ENCODE measurements at regions not wholly inside any gene's neighbourhood (a gene's known extent, or its start where the extent isn't known, plus 50 kb on each side); places are given as distances from the start of the nearest gene placed in this dataset.

DNA sequence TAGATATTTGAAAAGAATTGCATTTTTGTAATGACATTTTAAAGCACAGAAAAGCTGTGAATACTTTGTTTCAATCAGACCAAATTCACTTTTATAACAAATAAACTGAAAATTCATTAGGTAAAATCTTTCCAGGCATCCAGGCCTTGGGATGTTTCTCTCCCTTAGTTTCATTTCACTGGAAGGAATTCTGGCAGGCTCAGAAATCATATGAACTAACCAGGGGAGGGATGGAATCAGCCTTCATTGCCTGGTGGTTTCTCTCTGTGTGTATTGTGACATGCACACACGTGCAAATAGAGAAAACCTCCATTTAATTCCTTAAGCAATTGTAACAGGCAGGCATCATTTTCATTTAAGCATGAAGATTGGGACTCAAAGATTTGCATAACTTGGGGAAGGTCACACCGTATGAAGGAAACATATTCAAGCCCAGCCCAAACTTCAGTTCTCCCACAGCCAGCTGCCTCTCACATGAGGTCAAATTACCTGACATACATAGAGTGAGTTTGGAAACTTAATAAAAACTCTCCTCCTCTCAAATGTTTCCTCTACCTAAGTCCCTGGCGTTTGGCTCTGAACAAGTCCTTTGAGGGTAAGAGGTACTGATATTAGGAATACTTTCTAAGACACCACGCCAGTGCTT, 376.1 kb upstream of the MCTP2 start:
- Histone ChIP-seq H3K9me3 (no peaks in the 10 kb centered on the region), H3K27me3 (ENCODE audit: insufficient read depth) (no peaks in the 10 kb centered on the region), H3F3A (replicated peaks; ENCODE audit: insufficient read depth) (no peaks in the 10 kb centered on the region), H3K4me3 (ENCODE audit: low read depth in 2 of 2, low read length in 1 of 2) (no peak overlapping the region), H3K27ac (ENCODE audit: low read depth in 2 of 2, low read length in 1 of 2) (no peak overlapping the region), H3K9me2 (no peaks in the 10 kb centered on the region), H4K20me1 (ENCODE audit: insufficient read depth) (no peaks in the 10 kb centered on the region), H3K9ac (no peak overlapping the region), H3K36me3 (replicated peaks in 1 of 2; ENCODE audit: control insufficient read depth in 1 of 2, insufficient read depth in 2 of 2, low read length in 1 of 2) (no peaks in the 10 kb centered on the region), H2AFZ (ENCODE audit: low read depth) (no peak overlapping the region), H3K4me1 (ENCODE audit: control insufficient read depth in 1 of 2, insufficient read depth in 2 of 2, low read depth in 1 of 2, low read length in 1 of 2) (peaks cover 0 to 1% of the 10 kb centered on the region in 2 experiments; a peak in 1 of 4 replicates), H3K79me2 (ENCODE audit: insufficient read depth) (no peaks in the 10 kb centered on the region), H3K4me2 (no peak overlapping the region)
- ChIA-PET POLR2A (no interaction called here), CTCF (interaction anchor here (1.5 kb wide), 1 partner anchor 265 kb away, joined by 5 read pairs; no protein-coding TSS in a partner anchor)
- no peak for DNase-seq
- WGBS (ENCODE audit: low lambda C conversion rate): 44% methylated on average over 4 of the region's 4 CpGs
- no peak for TF ChIP-seq MEF2A (IDR thresholded peaks at IDR 0.05; ENCODE audit: borderline replicate concordance, low read depth)
- TF ChIP-seq, protein P1, sequence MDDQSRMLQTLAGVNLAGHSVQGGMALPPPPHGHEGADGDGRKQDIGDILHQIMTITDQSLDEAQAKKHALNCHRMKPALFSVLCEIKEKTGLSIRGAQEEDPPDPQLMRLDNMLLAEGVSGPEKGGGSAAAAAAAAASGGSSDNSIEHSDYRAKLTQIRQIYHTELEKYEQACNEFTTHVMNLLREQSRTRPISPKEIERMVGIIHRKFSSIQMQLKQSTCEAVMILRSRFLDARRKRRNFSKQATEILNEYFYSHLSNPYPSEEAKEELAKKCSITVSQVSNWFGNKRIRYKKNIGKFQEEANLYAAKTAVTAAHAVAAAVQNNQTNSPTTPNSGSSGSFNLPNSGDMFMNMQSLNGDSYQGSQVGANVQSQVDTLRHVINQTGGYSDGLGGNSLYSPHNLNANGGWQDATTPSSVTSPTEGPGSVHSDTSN (IDR thresholded peaks at IDR 0.05): no peak
- TF ChIP-seq NRF1 (IDR thresholded peaks at IDR 0.05; ENCODE audit: low read depth, low read length): no peak
- no peak for TF ChIP-seq RFX5 (IDR thresholded peaks at IDR 0.05; ENCODE audit: low read length)
- TF ChIP-seq RAD21 (IDR thresholded peaks at IDR 0.05; ENCODE audit: low read length): no peak
- TF ChIP-seq GATA2 (CRISPR knock-in tag; IDR thresholded peaks at IDR 0.05): no peak
- TF ChIP-seq EP300 (IDR thresholded peaks at IDR 0.05; ENCODE audit: borderline replicate concordance in 1 of 2, low read depth in 1 of 2, low read length in 1 of 2): no peak
- no peak for TF ChIP-seq YY1 (IDR thresholded peaks at IDR 0.05; ENCODE audit: low read depth)

DNA sequence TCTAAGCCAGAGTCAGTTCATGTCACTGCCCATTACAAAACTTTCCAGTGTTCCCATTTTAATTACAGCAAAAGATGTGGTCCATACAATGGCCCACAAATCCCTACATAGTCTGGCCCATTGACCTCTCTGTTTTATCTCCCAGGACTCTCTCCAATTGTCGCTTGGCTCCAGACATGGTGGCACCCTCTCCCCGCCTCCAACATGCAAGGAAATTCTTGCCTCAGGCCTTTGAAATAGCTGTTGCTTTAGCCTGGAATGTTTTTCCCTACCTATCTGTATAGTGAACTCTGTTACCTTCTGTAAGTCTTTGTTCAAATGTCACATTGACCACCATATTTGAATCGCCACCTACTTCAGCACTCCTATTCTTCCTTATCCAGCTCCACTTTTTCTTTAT, 377.3 kb upstream of the MCTP2 start:
- no peaks in the 10 kb centered on the region for H4K20me1 ChIP-seq (ENCODE audit: insufficient read depth)
- WGBS (ENCODE audit: low lambda C conversion rate): 47% methylated on average over 3 of the region's 3 CpGs
- no peaks in the 10 kb centered on the region for H3F3A ChIP-seq (replicated peaks; ENCODE audit: insufficient read depth)
- no peaks in the 10 kb centered on the region for H3K79me2 ChIP-seq (ENCODE audit: insufficient read depth)
- H3K9me2 ChIP-seq: no peaks in the 10 kb centered on the region
- no peaks in the 10 kb centered on the region for H3K9me3 ChIP-seq
- ChIA-PET POLR2A (no interaction called here), CTCF (no interaction called here)
- H3K36me3 ChIP-seq (replicated peaks in 1 of 2; ENCODE audit: control insufficient read depth in 1 of 2, insufficient read depth in 2 of 2, low read length in 1 of 2): no peaks in the 10 kb centered on the region
- H3K4me2 ChIP-seq: no peak overlapping the region
- no peak overlapping the region for H3K27ac ChIP-seq (ENCODE audit: low read depth in 2 of 2, low read length in 1 of 2)
- H3K4me1 ChIP-seq (ENCODE audit: control insufficient read depth in 1 of 2, insufficient read depth in 2 of 2, low read depth in 1 of 2, low read length in 1 of 2): no peaks in the 10 kb centered on the region; a peak in 1 of 4 replicates
- no peak for DNase-seq
- H3K4me3 ChIP-seq (ENCODE audit: low read depth in 2 of 2, low read length in 1 of 2): no peak overlapping the region
- H3K9ac ChIP-seq: no peak overlapping the region
- H3K27me3 ChIP-seq (ENCODE audit: insufficient read depth): no peaks in the 10 kb centered on the region
- no peak overlapping the region for H2AFZ ChIP-seq (ENCODE audit: low read depth)
- TF ChIP-seq RFX5 (IDR thresholded peaks at IDR 0.05; ENCODE audit: low read length) (no peak), TAF1 (IDR thresholded peaks at IDR 0.05; ENCODE audit: borderline replicate concordance, low read depth, low read length) (no peak), FOXJ3 (CRISPR knock-in tag; IDR thresholded peaks at IDR 0.05) (no peak), JUND (IDR thresholded peaks at IDR 0.05) (no peak), NRF1 (IDR thresholded peaks at IDR 0.05; ENCODE audit: low read depth, low read length) (no peak), POLR2AphosphoS5 (IDR thresholded peaks at IDR 0.05; ENCODE audit: low read depth, low read length) (no peak), EP300 (IDR thresholded peaks at IDR 0.05; ENCODE audit: borderline replicate concordance in 1 of 2, low read depth in 1 of 2, low read length in 1 of 2) (no peak), GATA2 (CRISPR knock-in tag; IDR thresholded peaks at IDR 0.05) (no peak), MXI1 (IDR thresholded peaks at IDR 0.05; ENCODE audit: low read depth, low read length) (no peak), ELF1 (IDR thresholded peaks at IDR 0.05) (no peak), GABPA (IDR thresholded peaks at IDR 0.05; ENCODE audit: low read depth) (no peak)
- TF ChIP-seq, protein P2, sequence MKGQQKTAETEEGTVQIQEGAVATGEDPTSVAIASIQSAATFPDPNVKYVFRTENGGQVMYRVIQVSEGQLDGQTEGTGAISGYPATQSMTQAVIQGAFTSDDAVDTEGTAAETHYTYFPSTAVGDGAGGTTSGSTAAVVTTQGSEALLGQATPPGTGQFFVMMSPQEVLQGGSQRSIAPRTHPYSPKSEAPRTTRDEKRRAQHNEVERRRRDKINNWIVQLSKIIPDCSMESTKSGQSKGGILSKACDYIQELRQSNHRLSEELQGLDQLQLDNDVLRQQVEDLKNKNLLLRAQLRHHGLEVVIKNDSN (IDR thresholded peaks at IDR 0.05; ENCODE audit: borderline replicate concordance, low read depth): no peak
- TF ChIP-seq, protein P3, sequence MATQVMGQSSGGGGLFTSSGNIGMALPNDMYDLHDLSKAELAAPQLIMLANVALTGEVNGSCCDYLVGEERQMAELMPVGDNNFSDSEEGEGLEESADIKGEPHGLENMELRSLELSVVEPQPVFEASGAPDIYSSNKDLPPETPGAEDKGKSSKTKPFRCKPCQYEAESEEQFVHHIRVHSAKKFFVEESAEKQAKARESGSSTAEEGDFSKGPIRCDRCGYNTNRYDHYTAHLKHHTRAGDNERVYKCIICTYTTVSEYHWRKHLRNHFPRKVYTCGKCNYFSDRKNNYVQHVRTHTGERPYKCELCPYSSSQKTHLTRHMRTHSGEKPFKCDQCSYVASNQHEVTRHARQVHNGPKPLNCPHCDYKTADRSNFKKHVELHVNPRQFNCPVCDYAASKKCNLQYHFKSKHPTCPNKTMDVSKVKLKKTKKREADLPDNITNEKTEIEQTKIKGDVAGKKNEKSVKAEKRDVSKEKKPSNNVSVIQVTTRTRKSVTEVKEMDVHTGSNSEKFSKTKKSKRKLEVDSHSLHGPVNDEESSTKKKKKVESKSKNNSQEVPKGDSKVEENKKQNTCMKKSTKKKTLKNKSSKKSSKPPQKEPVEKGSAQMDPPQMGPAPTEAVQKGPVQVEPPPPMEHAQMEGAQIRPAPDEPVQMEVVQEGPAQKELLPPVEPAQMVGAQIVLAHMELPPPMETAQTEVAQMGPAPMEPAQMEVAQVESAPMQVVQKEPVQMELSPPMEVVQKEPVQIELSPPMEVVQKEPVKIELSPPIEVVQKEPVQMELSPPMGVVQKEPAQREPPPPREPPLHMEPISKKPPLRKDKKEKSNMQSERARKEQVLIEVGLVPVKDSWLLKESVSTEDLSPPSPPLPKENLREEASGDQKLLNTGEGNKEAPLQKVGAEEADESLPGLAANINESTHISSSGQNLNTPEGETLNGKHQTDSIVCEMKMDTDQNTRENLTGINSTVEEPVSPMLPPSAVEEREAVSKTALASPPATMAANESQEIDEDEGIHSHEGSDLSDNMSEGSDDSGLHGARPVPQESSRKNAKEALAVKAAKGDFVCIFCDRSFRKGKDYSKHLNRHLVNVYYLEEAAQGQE (IDR thresholded peaks at IDR 0.05; ENCODE audit: low read depth, low read length): no peak
- TF ChIP-seq, protein P4, sequence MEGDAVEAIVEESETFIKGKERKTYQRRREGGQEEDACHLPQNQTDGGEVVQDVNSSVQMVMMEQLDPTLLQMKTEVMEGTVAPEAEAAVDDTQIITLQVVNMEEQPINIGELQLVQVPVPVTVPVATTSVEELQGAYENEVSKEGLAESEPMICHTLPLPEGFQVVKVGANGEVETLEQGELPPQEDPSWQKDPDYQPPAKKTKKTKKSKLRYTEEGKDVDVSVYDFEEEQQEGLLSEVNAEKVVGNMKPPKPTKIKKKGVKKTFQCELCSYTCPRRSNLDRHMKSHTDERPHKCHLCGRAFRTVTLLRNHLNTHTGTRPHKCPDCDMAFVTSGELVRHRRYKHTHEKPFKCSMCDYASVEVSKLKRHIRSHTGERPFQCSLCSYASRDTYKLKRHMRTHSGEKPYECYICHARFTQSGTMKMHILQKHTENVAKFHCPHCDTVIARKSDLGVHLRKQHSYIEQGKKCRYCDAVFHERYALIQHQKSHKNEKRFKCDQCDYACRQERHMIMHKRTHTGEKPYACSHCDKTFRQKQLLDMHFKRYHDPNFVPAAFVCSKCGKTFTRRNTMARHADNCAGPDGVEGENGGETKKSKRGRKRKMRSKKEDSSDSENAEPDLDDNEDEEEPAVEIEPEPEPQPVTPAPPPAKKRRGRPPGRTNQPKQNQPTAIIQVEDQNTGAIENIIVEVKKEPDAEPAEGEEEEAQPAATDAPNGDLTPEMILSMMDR (IDR thresholded peaks at IDR 0.05): no peak
- TF ChIP-seq, protein P5, sequence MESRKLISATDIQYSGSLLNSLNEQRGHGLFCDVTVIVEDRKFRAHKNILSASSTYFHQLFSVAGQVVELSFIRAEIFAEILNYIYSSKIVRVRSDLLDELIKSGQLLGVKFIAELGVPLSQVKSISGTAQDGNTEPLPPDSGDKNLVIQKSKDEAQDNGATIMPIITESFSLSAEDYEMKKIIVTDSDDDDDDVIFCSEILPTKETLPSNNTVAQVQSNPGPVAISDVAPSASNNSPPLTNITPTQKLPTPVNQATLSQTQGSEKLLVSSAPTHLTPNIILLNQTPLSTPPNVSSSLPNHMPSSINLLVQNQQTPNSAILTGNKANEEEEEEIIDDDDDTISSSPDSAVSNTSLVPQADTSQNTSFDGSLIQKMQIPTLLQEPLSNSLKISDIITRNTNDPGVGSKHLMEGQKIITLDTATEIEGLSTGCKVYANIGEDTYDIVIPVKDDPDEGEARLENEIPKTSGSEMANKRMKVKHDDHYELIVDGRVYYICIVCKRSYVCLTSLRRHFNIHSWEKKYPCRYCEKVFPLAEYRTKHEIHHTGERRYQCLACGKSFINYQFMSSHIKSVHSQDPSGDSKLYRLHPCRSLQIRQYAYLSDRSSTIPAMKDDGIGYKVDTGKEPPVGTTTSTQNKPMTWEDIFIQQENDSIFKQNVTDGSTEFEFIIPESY (IDR thresholded peaks at IDR 0.05; ENCODE audit: borderline replicate concordance, low read depth): no peak

All from SK-N-SH (cell line).